Thyroid gland (tissue), 4 donors: ENCODE measurements at regions not wholly inside any gene's neighbourhood (a gene's known extent, or its start where the extent isn't known, plus 50 kb on each side); places are given as distances from the start of the nearest gene placed in this dataset.

Experiments
- POLR2A ChIP-seq, 2 donors: fragments of 450-650 bp; IDR thresholded peaks; one replicate each; pipeline ENCODE4 v1.6.1; 2017; ENCODE audit warnings: antibody characterized with exemption in 2 of 2, mild to moderate bottlenecking in 2 of 2, moderate library complexity in 1 of 2
- TF ChIP-seq, protein P1 (sequence below), 6 experiments: fragments of 200-600 bp in 3 of 6; fragments of 450-650 bp in 3 of 6; sonication (generic) in 3 of 6; IDR thresholded peaks; one replicate each; pipeline ENCODE4 v1.5.1; 2016 to 2019; ENCODE audit warnings: antibody characterized with exemption in 6 of 6, mild to moderate bottlenecking in 2 of 6, inconsistent platforms in 1 of 6, moderate library complexity in 1 of 6

DNA sequence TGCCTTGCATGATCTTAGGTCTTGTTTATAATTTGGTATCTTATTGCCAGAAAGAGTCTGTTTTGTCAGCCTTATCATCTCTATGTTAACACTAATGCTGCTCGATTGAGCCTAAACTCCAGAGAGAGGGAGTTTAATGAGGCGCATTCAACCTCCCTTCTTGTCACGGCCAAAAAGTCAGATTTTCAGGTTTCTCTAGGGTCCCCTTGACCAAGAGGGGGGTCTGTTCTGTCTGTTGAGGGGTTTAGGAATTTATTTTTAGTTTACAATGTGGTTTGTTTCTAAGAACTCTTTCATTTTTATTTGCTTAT, 285.7 kb upstream of the VWC2 start:
- no peak for TF ChIP-seq POLR2A (IDR thresholded peaks at IDR 0.05)
- TF ChIP-seq, protein P1, sequence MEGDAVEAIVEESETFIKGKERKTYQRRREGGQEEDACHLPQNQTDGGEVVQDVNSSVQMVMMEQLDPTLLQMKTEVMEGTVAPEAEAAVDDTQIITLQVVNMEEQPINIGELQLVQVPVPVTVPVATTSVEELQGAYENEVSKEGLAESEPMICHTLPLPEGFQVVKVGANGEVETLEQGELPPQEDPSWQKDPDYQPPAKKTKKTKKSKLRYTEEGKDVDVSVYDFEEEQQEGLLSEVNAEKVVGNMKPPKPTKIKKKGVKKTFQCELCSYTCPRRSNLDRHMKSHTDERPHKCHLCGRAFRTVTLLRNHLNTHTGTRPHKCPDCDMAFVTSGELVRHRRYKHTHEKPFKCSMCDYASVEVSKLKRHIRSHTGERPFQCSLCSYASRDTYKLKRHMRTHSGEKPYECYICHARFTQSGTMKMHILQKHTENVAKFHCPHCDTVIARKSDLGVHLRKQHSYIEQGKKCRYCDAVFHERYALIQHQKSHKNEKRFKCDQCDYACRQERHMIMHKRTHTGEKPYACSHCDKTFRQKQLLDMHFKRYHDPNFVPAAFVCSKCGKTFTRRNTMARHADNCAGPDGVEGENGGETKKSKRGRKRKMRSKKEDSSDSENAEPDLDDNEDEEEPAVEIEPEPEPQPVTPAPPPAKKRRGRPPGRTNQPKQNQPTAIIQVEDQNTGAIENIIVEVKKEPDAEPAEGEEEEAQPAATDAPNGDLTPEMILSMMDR (IDR thresholded peaks at IDR 0.05), result no peak
